ENCODE measurements at regions not wholly inside any gene's neighbourhood (a gene's known extent, or its start where the extent isn't known, plus 50 kb on each side); places are given as distances from the start of the nearest gene placed in this dataset.

- TF ChIP-seq CTCF (IDR thresholded peaks at IDR 0.05; ENCODE audit: low read length): no peak
- no peak for TF ChIP-seq EZH2 (optimal IDR thresholded peaks at IDR 0.05; ENCODE audit: low read depth, low read length)
- no peak for TF ChIP-seq EZH2phosphoT487 (IDR thresholded peaks at IDR 0.05; ENCODE audit: low read length)
Measured at GRCh38 chr9:116002181-116002580, 151.4 kb upstream of the PAPPA start.
